Neuronal stem cell (in vitro differentiated cells): ENCODE measurements at regions not wholly inside any gene's neighbourhood (a gene's known extent, or its start where the extent isn't known, plus 50 kb on each side); places are given as distances from the start of the nearest gene placed in this dataset.

Source experiments
- DNase-seq: peaks from one replicate; pipeline ENCODE4 v3.0.0-alpha.2; 2013; ENCODE audit warnings: low spot score
- H2AFZ ChIP-seq: one replicate; pipeline ENCODE4 v1.6.1; 2013; ENCODE audit warnings: mild to moderate bottlenecking, low read length, inconsistent platforms
- H2AK5ac ChIP-seq: 2 replicates; pipeline ENCODE4 v1.6.1; 2013; ENCODE audit warnings: low read depth, mild to moderate bottlenecking, inconsistent platforms, low read length, moderate library complexity, mixed read lengths
- H2BK120ac ChIP-seq: 2 replicates; pipeline ENCODE4 v1.6.1; 2013; ENCODE audit warnings: low read depth, mild to moderate bottlenecking, inconsistent platforms, low read length, moderate library complexity, mixed read lengths
- H2BK12ac ChIP-seq: one replicate; pipeline ENCODE4 v1.6.1; 2013; ENCODE audit warnings: low read length, inconsistent platforms
- H2BK15ac ChIP-seq: 2 replicates; pipeline ENCODE4 v1.6.1; 2013; ENCODE audit warnings: mild to moderate bottlenecking, low read length, inconsistent platforms, mixed read lengths
- H2BK5ac ChIP-seq: one replicate; pipeline ENCODE4 v1.6.1; 2013; ENCODE audit warnings: inconsistent platforms, mild to moderate bottlenecking, low read length, moderate library complexity
- H3K14ac ChIP-seq: one replicate; pipeline ENCODE4 v1.6.1; 2013; ENCODE audit warnings: low read length, inconsistent platforms
- H3K18ac ChIP-seq: 2 replicates; pipeline ENCODE4 v1.6.1; 2013; ENCODE audit warnings: low read length, inconsistent platforms
- H3K23ac ChIP-seq: 2 replicates; pipeline ENCODE4 v1.6.1; 2013; ENCODE audit warnings: low read depth, mild to moderate bottlenecking, mixed read lengths, low read length, inconsistent platforms; ENCODE audit not compliant: poor library complexity
- H3K27ac ChIP-seq: replicated peaks from 3 replicates; pipeline ENCODE4 v1.5.1; 2013; ENCODE audit warnings: low read length, inconsistent platforms
- H3K27me3 ChIP-seq, 3 experiments: 2 replicates each; pipeline ENCODE4 v1.6.1; 2013; ENCODE audit warnings: low read length in 3 of 3, mild to moderate bottlenecking in 2 of 3, inconsistent platforms in 1 of 3, low read depth in 1 of 3, mixed read lengths in 1 of 3, moderate library complexity in 1 of 3; ENCODE audit not compliant: control insufficient read depth in 3 of 3, insufficient read depth in 3 of 3
- H3K36me3 ChIP-seq, 2 donors: replicated peaks in 1 of 2; 2 replicates each; pipeline ENCODE4 v1.6.1; 2013; ENCODE audit warnings: low read length in 2 of 2; ENCODE audit not compliant: control insufficient read depth in 2 of 2, insufficient read depth in 2 of 2
- H3K4ac ChIP-seq: 2 replicates; pipeline ENCODE4 v1.6.1; 2013; ENCODE audit warnings: inconsistent platforms, mild to moderate bottlenecking, low read length, moderate library complexity
- H3K4me1 ChIP-seq, 2 donors: 1 replicate in 1 of 2; 2 replicates in 1 of 2; pipeline ENCODE4 v1.6.1; 2013; ENCODE audit warnings: low read length in 2 of 2, low read depth in 1 of 2; ENCODE audit not compliant: control insufficient read depth in 2 of 2, insufficient read depth in 1 of 2
- H3K4me2 ChIP-seq: one replicate; pipeline ENCODE4 v1.6.1; 2013; ENCODE audit warnings: mild to moderate bottlenecking, low read length, inconsistent platforms; ENCODE audit not compliant: insufficient read depth, poor library complexity, severe bottlenecking
- H3K4me3 ChIP-seq, 2 donors: 2 replicates each; pipeline ENCODE4 v1.5.1; 2013; ENCODE audit warnings: low read length in 2 of 2, mild to moderate bottlenecking in 2 of 2, inconsistent platforms in 1 of 2, moderate library complexity in 1 of 2
- H3K79me1 ChIP-seq: one replicate; pipeline ENCODE4 v1.6.1; 2013; ENCODE audit warnings: low read depth, mild to moderate bottlenecking, inconsistent platforms, low read length, moderate library complexity
- H3K9ac ChIP-seq: one replicate; pipeline ENCODE4 v1.6.1; 2013; ENCODE audit warnings: mild to moderate bottlenecking, low read depth, low read length, inconsistent platforms; ENCODE audit not compliant: poor library complexity
- H3K9me3 ChIP-seq, 2 donors: replicated peaks in 1 of 2; 2 replicates each; pipeline versions ENCODE3 to v1.6.1; 2013; ENCODE audit warnings: low read length in 2 of 2, mild to moderate bottlenecking in 2 of 2, inconsistent platforms in 1 of 2, low read depth in 1 of 2, mixed read lengths in 1 of 2, moderate library complexity in 1 of 2; ENCODE audit not compliant: control insufficient read depth in 2 of 2, insufficient read depth in 1 of 2
- H4K8ac ChIP-seq: one replicate; pipeline ENCODE4 v1.6.1; 2013; ENCODE audit warnings: low read depth, mild to moderate bottlenecking, inconsistent platforms, low read length, moderate library complexity
- H4K91ac ChIP-seq: one replicate; pipeline ENCODE4 v1.6.1; 2013; ENCODE audit warnings: low read length, low read depth, mild to moderate bottlenecking, inconsistent platforms; ENCODE audit not compliant: poor library complexity
- WGBS, 2 donors: extraction: QIAGEN DNeasy Blood & Tissue Kit; methylation state at CpG; one replicate each; pipeline ENCODE4 v1.1.7; 2013; ENCODE audit warnings: missing lambda C conversion rate in 2 of 2, mixed read lengths in 1 of 2; ENCODE audit not compliant: insufficient read length in 2 of 2, insufficient replicate concordance in 1 of 2; ENCODE audit errors: extremely low coverage in 2 of 2; 5-methylcytosine and 5-hydroxymethylcytosine counted together

DNA sequence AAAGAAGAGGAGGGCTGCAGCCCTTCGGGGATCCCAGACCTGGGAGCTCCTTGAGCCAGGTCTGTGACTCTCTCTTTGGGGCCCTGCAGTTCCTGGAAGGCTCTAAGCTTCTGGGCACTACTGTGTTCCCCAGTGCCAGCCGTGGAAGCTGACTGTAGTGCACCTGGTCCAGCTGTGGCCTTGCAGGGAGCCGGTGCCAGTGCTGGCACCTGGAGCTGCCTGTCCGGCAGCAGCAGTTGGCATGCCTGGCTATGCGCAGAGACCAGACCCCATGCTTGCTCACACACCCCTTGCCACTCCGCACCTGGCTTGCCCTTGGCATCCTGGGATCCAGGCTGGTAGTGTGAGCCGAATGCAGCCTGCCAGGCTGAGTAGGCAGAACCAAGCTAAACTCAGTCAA is 91.0 kb upstream of the PUM3 start:
- no peaks in the 10 kb centered on the region for H3K36me3 ChIP-seq
- H4K91ac ChIP-seq = no peak overlapping the region
- H3K14ac ChIP-seq = no peak overlapping the region
- H3K79me1 ChIP-seq = no peaks in the 10 kb centered on the region
- no peak overlapping the region for H2BK12ac ChIP-seq
- peak overlapping the region; percentile 58 for H3K23ac ChIP-seq
- no peak overlapping the region for H2AFZ ChIP-seq
- H2BK120ac ChIP-seq = no peak overlapping the region
- H3K27ac ChIP-seq = no peak overlapping the region
- no peaks in the 10 kb centered on the region for H3K9me3 ChIP-seq
- H3K18ac ChIP-seq = no peak overlapping the region
- no peak overlapping the region for H2BK5ac ChIP-seq
- no peak for DNase-seq
- no peak overlapping the region for H3K4me2 ChIP-seq
- H2AK5ac ChIP-seq = no peak overlapping the region
- no peak overlapping the region for H2BK15ac ChIP-seq
- no peak overlapping the region for H3K4me3 ChIP-seq
- no CpG with 5 or more reads among the region's 7 CpGs for WGBS, 2 donors
- H3K9ac ChIP-seq = no peak overlapping the region
- no peaks in the 10 kb centered on the region for H3K4me1 ChIP-seq
- peaks cover 0 to 9% (median 0%) of the 10 kb centered on the region in 3 experiments for H3K27me3 ChIP-seq
- no peak overlapping the region for H3K4ac ChIP-seq
- no peak overlapping the region for H4K8ac ChIP-seq

DNA sequence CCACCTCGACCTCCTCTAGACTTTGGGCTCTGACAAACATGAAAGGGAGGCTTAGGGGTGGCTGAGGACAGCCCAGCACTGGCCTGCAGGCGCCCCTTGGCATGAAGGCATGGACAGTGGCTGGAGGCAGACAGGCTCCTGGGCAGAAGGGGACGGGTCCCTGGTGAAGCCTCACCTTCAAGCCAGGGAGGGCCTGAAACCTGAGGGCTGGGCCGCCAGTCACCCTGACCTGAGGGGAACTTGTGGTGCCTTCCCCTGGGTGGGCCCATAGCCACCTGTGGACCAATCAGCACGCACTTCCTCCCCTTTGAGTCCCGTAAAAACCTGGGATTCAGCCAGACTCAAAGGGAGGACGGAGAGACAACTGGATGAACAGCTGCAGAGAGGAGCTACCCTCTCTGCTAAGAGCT is 90.4 kb upstream of the PUM3 start:
- peak overlapping the region; percentile 45 for H3K23ac ChIP-seq
- no peak overlapping the region for H3K14ac ChIP-seq
- no peak for DNase-seq
- H2BK15ac ChIP-seq = no peak overlapping the region
- no peak overlapping the region for H2BK120ac ChIP-seq
- no peak overlapping the region for H2BK12ac ChIP-seq
- no peak overlapping the region for H2AFZ ChIP-seq
- no peaks in the 10 kb centered on the region for H3K79me1 ChIP-seq
- no peak overlapping the region for H4K8ac ChIP-seq
- no peak overlapping the region for H3K9ac ChIP-seq
- H3K4me2 ChIP-seq = no peak overlapping the region
- H2AK5ac ChIP-seq = peak overlapping the region; percentile 40
- peak overlapping the region; percentile 8 for H3K18ac ChIP-seq
- no peaks in the 10 kb centered on the region for H3K4me1 ChIP-seq
- no peak overlapping the region for H4K91ac ChIP-seq
- peak overlapping the region in 1 of 2 donors; percentile 3 for H3K4me3 ChIP-seq
- H2BK5ac ChIP-seq = no peak overlapping the region
- H3K27ac ChIP-seq = no peak overlapping the region
- H3K4ac ChIP-seq = no peak overlapping the region
- no peaks in the 10 kb centered on the region for H3K9me3 ChIP-seq
- peaks cover 0 to 10% (median 0%) of the 10 kb centered on the region in 3 experiments for H3K27me3 ChIP-seq
- no CpG with 5 or more reads among the region's 7 CpGs for WGBS, 2 donors
- H3K36me3 ChIP-seq = no peaks in the 10 kb centered on the region

DNA sequence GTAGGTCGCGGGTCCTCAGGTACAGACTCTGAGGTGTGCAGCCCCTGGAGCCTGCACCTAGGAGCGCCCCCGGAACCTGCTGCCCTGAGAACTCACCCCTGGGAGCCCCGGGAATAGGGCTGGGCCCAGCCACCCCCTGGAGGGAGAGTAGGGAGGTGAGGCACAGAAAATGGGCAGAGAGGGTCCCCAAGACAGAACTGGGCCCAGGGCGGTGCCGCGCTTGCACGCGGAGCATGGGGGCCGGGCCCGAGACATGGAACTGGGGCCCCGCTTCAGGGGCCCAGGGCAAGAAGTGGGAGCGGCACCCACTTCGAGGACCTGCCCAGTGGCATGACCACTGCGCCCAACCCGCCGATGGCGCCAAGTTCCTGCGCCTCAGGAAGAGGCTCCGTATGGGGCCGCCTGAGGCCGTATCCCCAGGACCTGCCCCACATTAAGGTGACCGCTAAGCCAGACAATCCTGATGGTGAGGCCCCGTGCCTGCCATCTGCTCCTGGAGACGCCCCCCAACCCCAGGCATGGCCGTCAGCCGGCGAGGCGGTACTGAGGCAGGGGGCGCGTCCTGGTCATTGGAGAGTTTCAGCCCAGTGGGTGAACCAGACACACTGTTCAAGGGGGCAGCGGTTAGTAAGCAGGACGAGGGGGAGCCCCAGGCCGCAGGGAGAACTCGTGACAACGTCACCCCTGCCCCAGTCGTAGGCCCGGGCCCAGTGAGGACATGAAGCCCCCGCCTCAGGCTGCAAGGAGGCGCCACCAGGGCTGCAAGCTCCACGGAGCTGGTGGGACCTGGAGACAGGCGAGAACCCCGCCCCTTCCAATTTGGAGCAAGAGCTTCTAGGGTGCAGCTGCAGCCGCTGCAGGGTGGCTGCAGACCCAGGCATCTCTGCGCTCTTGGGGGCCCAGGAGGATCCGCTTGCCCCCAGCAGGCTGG is 89.5 kb upstream of the PUM3 start:
- Histone ChIP-seq H4K91ac (peak overlapping the region; percentile 62), H2BK12ac (no peak overlapping the region), H2BK120ac (no peak overlapping the region), H2AFZ (no peak overlapping the region), H3K4ac (no peak overlapping the region), H3K27me3 (peaks cover 0 to 12% (median 0%) of the 10 kb centered on the region in 3 experiments), H3K4me3 (no peak overlapping the region), H3K4me2 (no peak overlapping the region), H3K23ac (no peak overlapping the region), H2AK5ac (peak overlapping the region; percentile 40), H4K8ac (no peak overlapping the region), H3K27ac (no peak overlapping the region), H2BK5ac (no peak overlapping the region), H3K4me1 (no peaks in the 10 kb centered on the region), H3K18ac (peak overlapping the region; percentile 74), H3K14ac (peak overlapping the region; percentile 43), H2BK15ac (no peak overlapping the region), H3K79me1 (no peaks in the 10 kb centered on the region), H3K9me3 (no peaks in the 10 kb centered on the region), H3K36me3 (no peaks in the 10 kb centered on the region), H3K9ac (no peak overlapping the region)
- DNase-seq = no peak
- WGBS, 2 donors = no CpG with 5 or more reads among the region's 47 CpGs

DNA sequence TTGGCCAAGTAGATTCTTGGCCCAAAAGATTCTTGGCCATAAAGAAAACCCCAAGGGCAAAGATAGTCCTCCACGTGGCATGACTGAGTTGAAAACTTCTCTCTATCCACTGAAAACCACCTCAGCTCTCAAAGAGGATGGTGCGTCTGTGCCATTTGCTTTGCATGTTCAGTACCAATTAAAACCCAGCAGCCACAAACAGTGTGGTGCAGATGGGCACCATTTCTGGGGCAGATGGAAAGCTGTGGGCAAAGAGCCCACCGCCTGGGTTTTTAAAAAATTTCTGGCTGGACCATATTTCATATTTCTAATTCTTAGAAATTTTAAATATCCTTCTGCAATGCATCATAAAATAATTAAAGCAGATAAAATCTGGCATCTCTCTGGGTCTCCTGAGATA is 84.5 kb upstream of the PUM3 start:
- no peak overlapping the region for H3K4me3 ChIP-seq
- no peak overlapping the region for H3K9ac ChIP-seq
- no peak overlapping the region for H3K4ac ChIP-seq
- no peak for DNase-seq
- H3K36me3 ChIP-seq = no peaks in the 10 kb centered on the region
- H3K23ac ChIP-seq = no peak overlapping the region
- peaks cover 0 to 3% of the 10 kb centered on the region in 2 donors for H3K4me1 ChIP-seq
- no peak overlapping the region for H3K27ac ChIP-seq
- no peak overlapping the region for H3K18ac ChIP-seq
- H2BK12ac ChIP-seq = no peak overlapping the region
- no peak overlapping the region for H2BK5ac ChIP-seq
- H3K4me2 ChIP-seq = no peak overlapping the region
- H4K91ac ChIP-seq = no peak overlapping the region
- peaks cover 0 to 16% (median 0%) of the 10 kb centered on the region in 3 experiments for H3K27me3 ChIP-seq
- H3K79me1 ChIP-seq = no peaks in the 10 kb centered on the region
- no peak overlapping the region for H2AK5ac ChIP-seq
- no peaks in the 10 kb centered on the region for H3K9me3 ChIP-seq
- no peak overlapping the region for H3K14ac ChIP-seq
- no peak overlapping the region for H4K8ac ChIP-seq
- H2BK15ac ChIP-seq = no peak overlapping the region
- WGBS, 2 donors = no CpG with 5 or more reads among the region's 3 CpGs
- H2BK120ac ChIP-seq = no peak overlapping the region
- H2AFZ ChIP-seq = no peak overlapping the region
